RWPE1 (cell line): ENCODE measurements at regions not wholly inside any gene's neighbourhood (a gene's known extent, or its start where the extent isn't known, plus 50 kb on each side); places are given as distances from the start of the nearest gene placed in this dataset.
A peak's percentile ranks its signal among the peaks of the same experiment; 100 is the strongest.

Experiments
- CTCF ChIA-PET: fragments of 350-600 bp; sonication (Branson Sonifier 250); formaldehyde crosslinking; extraction: SDS; loops from one replicate; lab custom pipeline; 2021; lab: Yijun Ruan, JAX
- POLR2A ChIA-PET: fragments of 400-600 bp; formaldehyde crosslinking; extraction: SDS; loops from one replicate; lab custom pipeline; 2020; ENCODE audit warnings: antibody characterized with exemption; ENCODE audit not compliant: low non-redundant PET; lab: Yijun Ruan, JAX
- DNase-seq: peaks from one replicate; pipeline ENCODE4 v3.0.0; 2012; ENCODE audit warnings: low spot score
- H3K27ac ChIP-seq: fragments of 450-650 bp; 2 replicates; pipeline ENCODE4 v1.5.1; 2017
- CTCF ChIP-seq: fragments of 450-650 bp; conservative IDR thresholded peaks from 2 replicates; pipeline ENCODE4 v1.5.1; 2017; ENCODE audit warnings: low read depth, mild to moderate bottlenecking

- DNase-seq: no peak
- TF ChIP-seq CTCF: no peak
- ChIA-PET POLR2A (no interaction called here), CTCF (no interaction called here)
- no peak overlapping the region for H3K27ac ChIP-seq
Measured at GRCh38 chr11:45035413-45035812, 84.7 kb upstream of the TP53I11 start.

GRCh38 chr11:45036010-45036409 is 85.3 kb upstream of the TP53I11 start:
- no peak overlapping the region for H3K27ac ChIP-seq
- ChIA-PET CTCF (no interaction called here), POLR2A (no interaction called here)
- no peak for DNase-seq
- TF ChIP-seq CTCF: no peak

- no peak for TF ChIP-seq CTCF
- ChIA-PET CTCF (interaction anchor here (0.7 kb wide), 1 partner anchor 579 kb away, joined by 5 read pairs; no protein-coding TSS in a partner anchor), POLR2A (no interaction called here)
- no peak for DNase-seq
- no peak overlapping the region for H3K27ac ChIP-seq
Measured at GRCh38 chr11:45036733-45037132, 86.0 kb upstream of the TP53I11 start.

GRCh38 chr11:45037434-45038005 is 86.8 kb upstream of the TP53I11 start:
- no peak overlapping the region; the same call in 1 of the 2 replicates for H3K27ac ChIP-seq
- ChIA-PET POLR2A (no interaction called here), CTCF (no interaction called here)
- no peak for DNase-seq
- TF ChIP-seq CTCF: no peak

- no peak for DNase-seq
- ChIA-PET POLR2A (no interaction called here), CTCF (no interaction called here)
- no peak overlapping the region for H3K27ac ChIP-seq
- no peak for TF ChIP-seq CTCF
Measured at GRCh38 chr11:45038923-45039322, 88.2 kb upstream of the TP53I11 start.

GRCh38 chr11:45041596-45041995 is 90.9 kb upstream of the TP53I11 start:
- DNase-seq: no peak

More at GRCh38 chr11:45041596-45041995, 90.9 kb upstream of the TP53I11 start:
- ChIA-PET POLR2A (no interaction called here), CTCF (interaction anchor here (1.5 to 1.7 kb wide), 2 partner anchors 105 to 115 kb away, joined by 3 to 4 read pairs; no protein-coding TSS in a partner anchor)
- peak overlapping the region; percentile 84 for H3K27ac ChIP-seq
- TF ChIP-seq CTCF: no peak
